Liver (tissue), 3 donors: ENCODE measurements at regions not wholly inside any gene's neighbourhood (a gene's known extent, or its start where the extent isn't known, plus 50 kb on each side); places are given as distances from the start of the nearest gene placed in this dataset.

Experiments
- CTCF ChIP-seq: fragments of 150-350 bp; IDR thresholded peaks from 2 replicates; pipeline ENCODE4 v1.5.1; 2017; ENCODE audit warnings: improper control_type of control experiment, low read depth, low read length; ENCODE audit not compliant: missing input control
- GABPA ChIP-seq, 2 donors: IDR thresholded peaks in 1 of 2; conservative IDR thresholded peaks in 1 of 2; 2 replicates each; pipeline ENCODE4 v1.6.1; 2016; ENCODE audit warnings: antibody characterized with exemption in 2 of 2, mild to moderate bottlenecking in 1 of 2, moderate library complexity in 1 of 2
- SP1 ChIP-seq: IDR thresholded peaks from 2 replicates; pipeline ENCODE4 v1.6.1; 2018; ENCODE audit warnings: antibody characterized with exemption, mild to moderate bottlenecking
- donor health status: healthy.
- donor health status: healthy.

GRCh38 chr10:84789026-84789425, 460.6 kb downstream of the CCSER2 start:
- TF ChIP-seq SP1 (no peak), GABPA (IDR thresholded peaks at IDR 0.05 in 1 of 2, conservative IDR thresholded peaks at IDR 0.05 in 1 of 2) (no peak), CTCF (no peak)
